Nephron (organoid): ENCODE measurements at regions not wholly inside any gene's neighbourhood (a gene's known extent, or its start where the extent isn't known, plus 50 kb on each side); places are given as distances from the start of the nearest gene placed in this dataset.

Experiments used
- H3K27ac Mint-ChIP-seq, 3 experiments: 2 replicates each; pipeline ENCODE4 v1.8.0; 2020; ENCODE audit warnings: mixed read lengths in 3 of 3, mild to moderate bottlenecking in 2 of 3, moderate library complexity in 1 of 3
- H3K27me3 Mint-ChIP-seq: 2 replicates; pipeline ENCODE4 v1.8.0; 2021; ENCODE audit warnings: low read depth, mild to moderate bottlenecking, moderate library complexity, mixed read lengths
- H3K36me3 Mint-ChIP-seq: 2 replicates; pipeline ENCODE4 v1.8.0; 2020; ENCODE audit warnings: low read depth, mixed read lengths
- H3K4me1 Mint-ChIP-seq: 2 replicates; pipeline ENCODE4 v1.8.0; 2020; ENCODE audit warnings: mixed read lengths
- H3K4me3 Mint-ChIP-seq, 3 experiments: 2 replicates each; pipeline ENCODE4 v1.8.0; 2020; ENCODE audit warnings: mild to moderate bottlenecking in 3 of 3, mixed read lengths in 3 of 3, moderate library complexity in 2 of 3
- H3K9me3 Mint-ChIP-seq: 2 replicates; pipeline ENCODE4 v1.8.0; 2020; ENCODE audit warnings: mixed read lengths
- TF ChIP-seq, protein P1 (sequence below), 3 experiments: fragments of 200-600 bp; sonication (generic); IDR thresholded peaks; one replicate each; pipeline ENCODE4 v1.5.0; 2021; ENCODE audit warnings: antibody characterized with exemption in 3 of 3; ENCODE audit not compliant: unreplicated experiment in 3 of 3

DNA sequence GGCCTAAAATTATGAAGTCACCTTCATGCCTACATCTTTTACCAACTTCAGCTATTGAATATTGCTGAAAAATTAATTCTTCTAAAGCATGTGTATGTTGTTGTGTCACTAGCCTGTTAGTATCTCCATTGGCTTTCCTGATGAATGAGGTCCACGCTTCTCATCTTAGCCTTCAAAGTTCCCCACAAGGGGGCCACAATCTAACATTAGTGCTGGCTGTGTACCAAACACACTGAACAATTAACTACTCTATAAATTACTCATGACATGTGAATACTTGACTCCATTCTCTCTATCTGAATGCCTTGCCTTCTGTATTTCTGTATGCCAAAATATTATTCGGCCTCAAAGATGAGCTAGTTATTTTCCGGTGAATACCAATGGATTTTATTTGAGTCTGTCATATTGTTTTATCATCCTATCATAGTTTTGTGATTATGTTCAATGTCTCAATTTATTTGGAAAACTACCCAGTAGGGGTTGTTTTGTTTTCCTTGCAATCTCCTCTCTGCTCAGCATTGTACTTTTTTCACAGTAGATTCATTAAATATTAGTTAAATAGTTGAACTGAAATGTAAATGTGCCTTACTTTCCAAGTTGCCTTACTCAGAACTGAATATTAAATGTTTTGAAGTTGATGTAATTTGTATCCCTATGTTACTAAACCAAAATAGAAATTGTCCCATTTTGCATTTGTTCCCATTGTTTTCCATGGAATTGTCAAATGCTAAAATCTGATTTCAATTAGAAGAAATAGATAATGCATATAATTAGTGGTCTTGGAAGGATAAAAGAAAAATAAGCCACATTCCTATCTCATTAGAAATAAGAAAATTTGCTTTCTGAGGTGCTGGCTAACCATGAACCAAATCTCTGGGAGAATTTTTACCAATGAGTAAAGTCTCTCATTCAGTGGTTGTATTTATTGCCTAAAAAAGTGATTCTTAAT lies 208.4 kb upstream of the COL3A1 start:
- Mint-ChIP-seq H3K36me3 (no peaks in the 10 kb centered on the region), H3K4me1 (no peaks in the 10 kb centered on the region), H3K27ac (peak overlapping the region in 2 of 3 experiments; percentile 12 to 54), H3K27me3 (no peaks in the 10 kb centered on the region), H3K9me3 (no peaks in the 10 kb centered on the region), H3K4me3 (no peak overlapping the region)
- TF ChIP-seq, protein P1, sequence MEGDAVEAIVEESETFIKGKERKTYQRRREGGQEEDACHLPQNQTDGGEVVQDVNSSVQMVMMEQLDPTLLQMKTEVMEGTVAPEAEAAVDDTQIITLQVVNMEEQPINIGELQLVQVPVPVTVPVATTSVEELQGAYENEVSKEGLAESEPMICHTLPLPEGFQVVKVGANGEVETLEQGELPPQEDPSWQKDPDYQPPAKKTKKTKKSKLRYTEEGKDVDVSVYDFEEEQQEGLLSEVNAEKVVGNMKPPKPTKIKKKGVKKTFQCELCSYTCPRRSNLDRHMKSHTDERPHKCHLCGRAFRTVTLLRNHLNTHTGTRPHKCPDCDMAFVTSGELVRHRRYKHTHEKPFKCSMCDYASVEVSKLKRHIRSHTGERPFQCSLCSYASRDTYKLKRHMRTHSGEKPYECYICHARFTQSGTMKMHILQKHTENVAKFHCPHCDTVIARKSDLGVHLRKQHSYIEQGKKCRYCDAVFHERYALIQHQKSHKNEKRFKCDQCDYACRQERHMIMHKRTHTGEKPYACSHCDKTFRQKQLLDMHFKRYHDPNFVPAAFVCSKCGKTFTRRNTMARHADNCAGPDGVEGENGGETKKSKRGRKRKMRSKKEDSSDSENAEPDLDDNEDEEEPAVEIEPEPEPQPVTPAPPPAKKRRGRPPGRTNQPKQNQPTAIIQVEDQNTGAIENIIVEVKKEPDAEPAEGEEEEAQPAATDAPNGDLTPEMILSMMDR (IDR thresholded peaks at IDR 0.05; ENCODE audit: unreplicated experiment in 3 of 3) = peak; percentile 22 to 42 (median 25)

DNA sequence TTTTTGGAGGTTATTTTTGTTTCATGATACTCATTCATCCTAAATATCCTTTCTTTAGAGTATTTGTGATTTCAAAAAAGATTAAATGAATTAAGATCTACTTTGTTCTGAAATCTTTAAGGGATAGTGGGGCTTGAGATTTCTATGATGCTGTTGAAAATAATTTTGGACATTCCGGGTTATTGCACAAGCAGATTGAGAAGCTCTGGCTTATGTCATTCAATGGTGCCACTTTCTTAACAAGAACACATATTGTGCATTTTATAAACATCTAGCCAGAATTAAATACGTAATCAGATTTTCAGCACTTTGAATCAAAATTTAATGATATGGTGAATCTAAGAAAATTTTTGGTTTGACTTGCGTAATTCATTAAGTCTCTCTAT lies 207.7 kb upstream of the COL3A1 start:
- Mint-ChIP-seq H3K4me3 (no peak overlapping the region), H3K27me3 (no peaks in the 10 kb centered on the region), H3K36me3 (no peaks in the 10 kb centered on the region), H3K9me3 (no peaks in the 10 kb centered on the region), H3K27ac (no peak overlapping the region), H3K4me1 (no peaks in the 10 kb centered on the region)
- TF ChIP-seq, protein P1 (IDR thresholded peaks at IDR 0.05; ENCODE audit: unreplicated experiment in 3 of 3) = no peak

DNA sequence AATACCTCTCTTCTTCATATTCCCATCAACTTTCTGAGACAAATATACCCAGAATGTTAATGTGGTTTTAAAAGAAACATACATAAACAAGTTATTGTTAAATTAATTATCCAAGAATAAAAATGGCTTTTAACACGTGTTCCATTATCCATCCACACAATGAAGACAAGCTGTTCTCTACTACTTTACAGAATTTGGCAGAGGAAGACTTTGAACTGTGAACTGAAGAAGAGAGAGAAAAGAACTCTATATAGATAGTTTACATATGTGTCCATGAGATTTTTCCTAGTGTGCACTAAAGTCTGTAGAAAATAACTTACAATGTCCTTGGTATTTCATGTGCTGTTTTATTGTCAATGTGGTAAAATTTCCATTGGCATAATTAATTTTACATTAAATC lies 207.0 kb upstream of the COL3A1 start:
- Mint-ChIP-seq H3K4me3 (no peak overlapping the region), H3K36me3 (no peaks in the 10 kb centered on the region), H3K4me1 (no peaks in the 10 kb centered on the region), H3K27me3 (no peaks in the 10 kb centered on the region), H3K9me3 (no peaks in the 10 kb centered on the region), H3K27ac (no peak overlapping the region)
- TF ChIP-seq, protein P1 (IDR thresholded peaks at IDR 0.05; ENCODE audit: unreplicated experiment in 3 of 3) = no peak

DNA sequence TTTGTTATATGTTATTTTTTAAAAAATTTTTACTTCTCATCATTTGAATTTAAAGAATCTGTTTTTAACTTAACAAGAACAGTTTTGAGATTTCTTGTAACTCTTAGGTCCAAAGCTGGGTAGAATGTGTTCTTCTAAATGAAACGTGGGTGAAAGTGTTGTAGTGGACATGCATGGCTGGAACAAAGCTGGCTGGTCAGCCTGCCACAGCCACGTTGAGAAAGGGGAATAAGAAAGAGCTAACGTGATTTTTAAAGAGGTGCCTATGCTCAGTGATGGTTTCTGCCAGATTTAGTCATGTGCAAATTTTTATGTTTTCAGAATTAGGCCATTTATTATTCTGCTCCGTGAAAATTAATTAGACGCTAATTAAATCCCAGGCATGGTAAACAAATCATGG lies 203.9 kb upstream of the COL3A1 start:
- Mint-ChIP-seq H3K9me3 (no peaks in the 10 kb centered on the region), H3K27ac (no peak overlapping the region), H3K27me3 (no peaks in the 10 kb centered on the region), H3K4me3 (no peak overlapping the region), H3K4me1 (no peaks in the 10 kb centered on the region), H3K36me3 (no peaks in the 10 kb centered on the region)
- TF ChIP-seq, protein P1 (IDR thresholded peaks at IDR 0.05; ENCODE audit: unreplicated experiment in 3 of 3) = no peak

DNA sequence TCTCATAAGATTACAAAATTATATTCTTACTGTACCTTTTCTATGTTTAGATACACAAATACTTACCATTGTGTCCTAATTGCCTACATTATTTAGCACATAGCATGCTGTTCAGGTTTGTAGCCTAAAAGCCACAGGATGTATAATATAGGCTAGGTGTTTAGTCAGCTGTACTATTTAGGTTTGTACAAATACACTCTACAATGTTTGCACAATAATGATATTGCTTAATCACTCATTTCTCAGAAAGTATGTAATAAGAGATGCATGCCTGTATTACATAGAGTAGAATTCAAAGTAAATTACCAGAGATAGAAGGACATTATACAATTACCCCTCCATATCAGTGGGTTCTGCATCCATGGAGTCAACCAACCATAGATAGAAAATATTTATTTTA lies 201.1 kb upstream of the COL3A1 start:
- Mint-ChIP-seq H3K9me3 (no peaks in the 10 kb centered on the region), H3K4me1 (no peaks in the 10 kb centered on the region), H3K36me3 (no peaks in the 10 kb centered on the region), H3K27me3 (no peaks in the 10 kb centered on the region), H3K27ac (no peak overlapping the region), H3K4me3 (no peak overlapping the region)
- TF ChIP-seq, protein P1 (IDR thresholded peaks at IDR 0.05; ENCODE audit: unreplicated experiment in 3 of 3) = no peak

DNA sequence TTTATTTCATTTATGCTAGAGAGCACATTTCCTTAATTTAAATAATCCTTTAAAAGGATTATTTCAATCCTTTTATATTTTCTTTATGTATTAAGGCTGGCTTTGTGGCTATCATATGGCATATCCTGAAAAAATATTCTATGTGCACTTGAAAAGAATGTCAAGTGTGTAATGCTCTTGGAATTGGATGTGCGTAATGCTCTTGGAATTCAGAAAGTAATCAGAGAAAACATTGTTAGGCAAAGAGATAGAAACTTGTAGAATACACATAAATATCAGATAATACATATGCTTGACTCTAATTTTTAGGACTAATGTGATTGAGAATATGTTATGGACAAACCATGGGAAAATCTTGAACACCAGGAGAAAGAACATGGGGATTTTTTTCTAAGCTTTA lies 197.5 kb upstream of the COL3A1 start:
- Mint-ChIP-seq H3K27me3 (no peaks in the 10 kb centered on the region), H3K27ac (no peak overlapping the region), H3K4me1 (no peaks in the 10 kb centered on the region), H3K36me3 (no peaks in the 10 kb centered on the region), H3K9me3 (no peaks in the 10 kb centered on the region), H3K4me3 (no peak overlapping the region)
- TF ChIP-seq, protein P1 (IDR thresholded peaks at IDR 0.05; ENCODE audit: unreplicated experiment in 3 of 3) = no peak
